Suppressor macrophage treated with lipopolysaccharide for 4 hours (primary cell): ENCODE measurements at regions not wholly inside any gene's neighbourhood (a gene's known extent, or its start where the extent isn't known, plus 50 kb on each side); places are given as distances from the start of the nearest gene placed in this dataset.

Experiments used
- DNase-seq: peaks from one replicate; pipeline ENCODE4 v3.0.0-alpha.2; 2020

DNA sequence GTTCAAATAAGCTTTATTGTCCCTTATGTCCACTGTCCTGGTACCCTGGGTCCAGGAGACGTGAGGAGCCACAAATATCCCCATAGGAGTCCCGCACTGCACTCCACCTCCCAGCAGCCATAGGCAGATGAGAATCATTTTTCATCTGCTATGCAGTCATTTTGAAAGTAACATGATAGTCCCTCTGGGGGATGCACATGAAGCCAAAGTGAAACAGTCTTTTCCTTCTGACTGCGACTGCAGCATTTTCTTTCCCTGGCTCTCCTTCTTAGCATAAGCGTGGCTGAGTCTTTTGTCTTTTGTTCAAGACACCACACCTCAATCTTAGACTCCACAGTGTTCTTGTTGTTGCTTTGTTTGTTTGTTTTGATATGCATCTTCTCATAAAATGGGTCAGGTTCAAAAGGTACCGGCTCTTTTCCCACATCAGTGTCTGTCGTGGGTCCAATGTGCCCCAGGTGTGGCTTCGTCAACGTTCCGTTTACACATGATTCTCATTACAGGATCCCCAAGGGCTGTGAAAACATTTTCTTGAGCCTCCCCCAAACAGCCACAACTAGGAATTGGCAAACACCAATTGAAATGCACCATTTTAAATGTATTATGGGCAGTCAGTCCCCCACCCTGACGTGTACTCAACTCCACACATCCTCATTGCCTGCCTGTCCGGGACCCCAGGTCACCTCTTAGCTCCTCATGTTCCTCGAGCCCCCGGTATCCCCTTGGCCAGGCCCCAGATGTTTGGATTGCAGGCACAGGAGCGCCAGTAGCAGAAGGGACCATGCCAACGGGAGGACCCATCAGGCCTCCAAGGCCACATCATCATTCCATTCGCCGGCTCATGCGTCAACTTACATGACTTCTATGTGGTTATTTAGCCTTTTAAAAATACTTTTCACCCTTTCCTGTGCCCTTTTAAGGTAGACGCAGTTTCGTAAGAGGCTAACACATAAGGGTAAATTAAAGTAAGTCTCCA, 237.8 kb upstream of the DAPK1 start:
- no peak for DNase-seq

DNA sequence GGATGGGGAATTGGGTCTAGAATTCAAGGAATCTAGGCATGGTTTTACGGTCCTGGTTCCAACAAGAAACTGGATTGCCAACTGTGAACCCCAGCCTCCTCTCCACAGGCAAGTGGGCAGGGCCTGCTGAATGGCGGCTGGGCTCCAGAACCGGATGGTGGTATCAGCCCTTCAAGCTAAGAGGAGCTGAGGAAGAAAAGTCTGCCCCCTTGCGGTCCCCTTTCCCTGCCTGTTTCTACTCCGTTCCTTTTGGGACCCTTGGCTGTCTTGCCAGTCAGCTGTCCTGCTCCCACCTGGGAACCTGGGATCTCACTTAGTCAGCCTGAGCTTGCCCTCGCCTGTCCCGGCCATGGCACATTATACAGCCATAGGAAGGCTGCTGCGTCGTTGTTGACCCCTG, 234.4 kb upstream of the DAPK1 start:
- no peak for DNase-seq

DNA sequence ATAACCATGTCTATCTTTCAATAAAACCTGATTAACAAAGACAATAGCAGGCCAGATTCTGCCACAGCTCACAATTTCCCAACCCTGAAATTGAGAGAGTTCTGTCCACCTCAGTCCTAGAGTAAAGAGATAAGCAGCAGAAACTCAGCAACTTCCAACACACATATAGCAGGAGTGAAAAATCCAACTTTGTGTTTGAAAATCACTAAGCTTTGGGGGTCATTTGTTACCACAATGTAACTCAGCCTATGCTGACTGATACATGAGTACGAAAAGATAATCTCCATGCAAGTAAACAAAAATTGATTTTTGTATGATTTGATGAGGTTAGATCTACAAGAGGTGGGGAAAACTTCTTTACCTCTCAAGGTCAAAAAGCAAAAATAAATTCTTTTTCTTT, 231.0 kb upstream of the DAPK1 start:
- DNase-seq = no peak

DNA sequence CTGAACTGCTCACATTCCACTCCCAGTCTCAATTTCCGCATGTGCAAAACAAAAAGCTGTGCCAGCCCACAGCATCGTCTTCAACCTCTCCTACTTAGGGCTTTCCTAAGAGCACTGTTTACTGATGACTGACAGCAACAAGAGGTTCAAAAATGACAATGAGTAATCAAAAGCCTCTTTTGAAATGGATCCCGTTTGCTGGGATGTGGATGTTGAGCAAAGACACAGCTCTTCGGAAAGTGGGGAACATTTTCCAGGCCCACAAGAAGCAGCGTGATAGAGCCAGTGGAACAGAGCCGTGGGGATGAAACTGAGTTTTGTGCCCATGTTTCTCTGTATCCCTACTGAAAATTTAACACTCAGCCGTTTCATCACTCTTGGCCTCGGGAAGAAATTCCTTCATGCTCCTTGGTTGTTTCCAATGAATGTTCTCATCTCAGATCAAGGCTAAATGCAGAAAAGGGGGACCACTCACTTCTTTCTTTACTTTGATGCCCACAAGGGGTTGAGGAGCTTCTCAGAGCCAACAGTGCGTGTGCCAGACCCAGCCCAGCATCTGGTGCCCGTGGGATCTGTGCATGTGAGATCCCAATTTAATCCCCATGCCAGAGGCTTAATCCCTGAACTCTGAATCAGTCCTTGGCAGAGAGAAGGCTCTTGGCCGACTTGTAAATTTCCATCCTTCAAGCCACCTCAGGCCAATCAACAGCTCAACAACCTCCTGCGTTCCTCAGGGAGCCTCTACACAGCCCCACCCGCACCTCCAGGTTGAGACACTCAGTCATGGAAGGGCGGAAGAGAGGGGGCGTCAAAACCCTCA, 230.2 kb upstream of the DAPK1 start:
- DNase-seq = no peak

DNA sequence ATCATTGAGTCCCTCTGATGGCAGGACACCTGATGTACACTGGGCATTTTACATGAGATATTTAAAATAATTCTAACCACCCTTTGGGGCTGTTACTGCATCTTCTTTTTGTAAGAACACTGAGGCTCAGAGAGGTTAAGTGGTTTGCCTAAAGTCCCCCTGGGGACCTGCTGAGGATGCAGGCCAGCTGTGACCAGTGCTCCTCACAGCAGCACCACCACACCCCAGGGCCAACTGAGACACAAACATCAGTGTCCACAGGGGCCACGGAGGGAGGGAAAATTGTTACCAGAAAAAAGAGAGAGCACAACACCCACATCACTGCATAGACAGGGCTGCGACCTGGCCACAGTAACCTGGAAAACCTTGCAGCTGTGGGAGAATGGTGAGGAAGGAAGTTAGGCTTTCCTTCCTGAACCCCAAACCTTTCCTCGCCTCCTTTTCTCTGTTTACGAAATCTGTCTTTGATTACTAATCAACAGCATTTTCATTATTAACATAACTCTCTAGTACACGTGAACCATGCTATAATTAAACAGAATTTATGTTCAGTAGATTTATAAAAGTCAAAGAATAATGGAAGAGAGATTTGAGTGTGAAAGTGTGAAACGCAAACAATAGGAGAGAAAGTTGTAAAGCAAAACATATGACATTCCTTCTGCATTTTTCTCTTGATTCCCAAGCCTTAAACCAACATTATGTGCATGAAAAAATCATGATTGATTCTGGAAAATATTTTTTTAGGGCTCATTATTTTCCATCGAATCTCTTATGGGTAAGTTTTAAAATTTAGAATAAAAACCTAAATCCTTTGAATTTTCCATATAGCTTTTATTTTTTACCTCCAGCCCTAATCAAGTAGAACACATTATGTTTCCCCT, 228.1 kb upstream of the DAPK1 start:
- no peak for DNase-seq

DNA sequence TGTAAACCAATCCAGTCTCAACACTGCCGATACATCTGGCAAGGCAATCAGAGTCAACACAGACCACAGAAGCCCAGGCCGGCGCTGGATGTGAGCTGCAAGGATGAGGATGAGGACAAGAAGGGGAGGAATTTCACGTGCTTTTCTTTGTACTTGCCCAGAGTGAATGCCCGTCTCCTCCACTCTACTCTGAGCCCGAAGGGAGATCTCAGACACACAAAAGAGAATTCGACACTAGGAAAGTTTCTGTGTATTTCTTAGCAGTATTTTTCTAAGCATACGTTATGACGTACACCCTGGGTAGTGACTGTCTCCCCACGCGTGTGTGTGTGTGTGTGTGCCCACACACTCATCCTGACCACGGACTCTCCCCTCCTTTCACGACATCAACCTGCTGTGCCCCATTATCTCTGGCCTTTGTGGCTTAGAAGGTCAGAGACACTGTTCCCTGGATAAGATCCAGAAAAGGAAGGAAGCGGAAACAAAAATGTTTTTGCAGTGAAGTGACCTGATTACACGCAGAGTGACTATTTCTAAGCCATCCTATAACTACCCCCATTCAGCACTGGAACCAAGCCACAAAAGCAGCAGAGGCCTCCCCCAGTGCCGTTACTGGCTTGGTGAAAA, 227.3 kb upstream of the DAPK1 start:
- DNase-seq = no peak

DNA sequence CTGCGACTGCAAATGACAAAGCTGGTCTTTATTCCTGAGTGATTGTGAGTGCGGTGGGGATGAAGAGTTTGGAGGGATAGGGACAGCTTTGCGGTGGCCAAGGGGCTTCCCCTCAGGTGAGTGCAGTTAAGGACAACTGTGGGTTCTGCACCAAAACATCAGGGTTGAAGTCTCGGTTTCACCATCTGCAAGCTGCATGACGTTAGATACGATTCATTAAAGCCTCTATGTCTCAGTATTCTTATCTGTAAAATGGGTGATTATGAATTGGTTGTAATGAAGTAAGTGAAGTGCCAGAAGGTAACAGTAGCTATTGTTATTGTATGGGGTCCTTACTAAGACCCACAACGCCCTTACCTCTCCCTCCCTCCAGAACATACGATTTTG, 226.8 kb upstream of the DAPK1 start:
- no peak for DNase-seq

DNA sequence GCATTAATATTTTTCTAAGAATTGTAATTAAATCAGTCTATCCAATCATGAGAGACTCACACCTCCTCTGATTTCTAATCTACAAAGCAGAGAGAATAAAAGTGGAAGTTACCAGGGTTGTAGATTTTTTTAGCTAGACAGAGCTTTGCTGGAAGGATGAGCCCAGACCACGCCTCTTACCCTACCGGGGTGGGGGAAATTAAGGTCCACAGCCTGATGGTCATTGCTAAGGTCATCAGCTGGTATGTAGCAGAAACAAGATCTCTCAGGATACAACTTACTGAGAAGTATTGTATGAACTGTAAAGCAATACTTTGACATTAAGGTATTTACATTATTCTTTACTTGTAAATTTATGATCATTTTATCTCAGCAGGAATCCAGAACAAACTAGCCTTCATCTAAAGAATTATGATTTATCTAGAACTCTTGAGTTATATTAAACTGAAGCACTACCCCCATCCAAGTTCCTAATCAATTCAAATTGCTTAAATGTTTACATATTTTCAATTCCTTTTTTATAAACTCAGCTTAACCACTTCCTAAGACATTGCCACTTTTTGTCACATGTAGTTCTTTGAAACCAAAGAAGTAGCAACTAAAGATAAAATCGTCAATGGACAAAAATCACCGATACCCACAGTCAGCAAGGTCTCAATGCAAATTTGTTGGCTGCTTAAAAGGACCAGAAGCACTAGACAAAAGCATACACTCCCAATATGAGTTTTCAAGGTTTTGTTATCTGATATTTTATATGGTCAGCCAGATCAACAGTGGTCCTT, 225.8 kb upstream of the DAPK1 start:
- no peak for DNase-seq

DNA sequence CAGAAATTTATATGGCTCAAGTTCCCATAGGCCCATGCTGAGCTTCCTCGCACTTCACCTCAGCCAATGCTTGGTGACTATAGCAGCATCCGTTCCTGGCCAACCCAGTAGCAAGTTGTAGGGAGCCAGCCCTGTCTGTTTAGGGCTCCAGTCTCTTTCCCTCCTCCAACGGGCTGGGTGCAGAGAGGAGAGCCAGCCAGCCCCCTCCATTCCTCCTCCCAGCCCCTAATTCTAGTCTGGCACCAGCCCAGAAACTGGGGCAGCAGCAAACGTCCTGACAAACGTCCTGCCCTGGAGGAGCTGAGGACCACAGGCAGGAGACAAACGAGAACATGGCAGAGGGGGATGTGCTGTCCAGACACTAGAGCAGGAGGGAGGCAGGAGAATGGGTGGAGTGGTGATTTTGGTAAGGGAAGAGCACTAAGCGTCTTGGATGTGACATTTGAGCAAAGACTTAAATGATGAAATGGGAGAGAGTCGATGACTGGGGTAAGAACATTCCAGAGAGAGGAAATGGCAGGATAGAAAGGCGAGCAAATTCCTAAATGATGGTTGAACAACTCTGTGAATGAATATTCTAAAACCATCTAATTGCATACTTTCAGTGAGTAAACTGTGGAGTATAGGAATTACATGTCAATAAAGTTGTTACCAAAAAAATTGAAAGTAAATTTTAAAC, 222.5 kb upstream of the DAPK1 start:
- no peak for DNase-seq

DNA sequence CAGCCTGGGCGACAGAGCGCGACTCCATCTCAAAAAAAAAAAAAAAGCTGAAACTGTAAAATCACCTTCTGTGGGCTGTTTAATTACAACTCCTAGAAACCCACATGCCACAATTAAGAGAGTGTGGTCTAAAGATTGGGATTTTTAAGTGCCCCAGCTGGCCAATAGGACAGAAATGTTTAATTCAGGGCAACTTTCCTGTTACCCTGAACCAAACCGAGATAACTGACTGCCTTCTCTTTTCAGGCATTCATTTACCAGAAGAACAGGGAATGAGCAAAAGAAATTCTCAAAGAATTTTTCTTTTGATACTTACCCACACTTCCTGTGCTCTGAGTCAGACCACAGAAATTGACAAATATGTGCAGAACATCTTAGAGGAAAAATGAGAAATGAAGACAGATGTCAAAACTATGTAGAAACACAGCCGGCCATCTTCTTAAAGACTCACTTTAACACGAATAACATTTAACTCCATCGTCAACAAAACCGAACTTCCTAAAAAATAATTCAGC, 221.3 kb upstream of the DAPK1 start:
- no peak for DNase-seq

DNA sequence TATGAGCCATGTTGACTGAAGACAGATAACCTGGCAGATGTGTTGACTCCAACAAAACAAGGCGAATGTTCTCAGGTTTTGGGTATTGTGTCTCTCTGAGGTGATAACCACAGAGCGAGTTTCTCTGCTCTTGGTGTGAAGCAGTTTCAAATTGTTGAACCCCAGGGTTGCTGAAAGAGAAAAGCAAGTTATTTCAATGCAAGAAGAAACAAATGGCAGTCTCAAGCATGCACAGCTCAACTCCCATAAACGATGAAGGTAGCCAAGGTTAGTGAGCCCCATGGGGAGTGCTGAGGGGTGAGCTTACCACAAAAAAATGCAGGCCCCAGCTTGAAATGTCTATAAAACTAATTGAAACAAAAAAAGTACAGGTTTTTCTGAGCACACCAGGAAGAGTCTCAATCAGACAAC, 220.8 kb upstream of the DAPK1 start:
- DNase-seq = no peak

DNA sequence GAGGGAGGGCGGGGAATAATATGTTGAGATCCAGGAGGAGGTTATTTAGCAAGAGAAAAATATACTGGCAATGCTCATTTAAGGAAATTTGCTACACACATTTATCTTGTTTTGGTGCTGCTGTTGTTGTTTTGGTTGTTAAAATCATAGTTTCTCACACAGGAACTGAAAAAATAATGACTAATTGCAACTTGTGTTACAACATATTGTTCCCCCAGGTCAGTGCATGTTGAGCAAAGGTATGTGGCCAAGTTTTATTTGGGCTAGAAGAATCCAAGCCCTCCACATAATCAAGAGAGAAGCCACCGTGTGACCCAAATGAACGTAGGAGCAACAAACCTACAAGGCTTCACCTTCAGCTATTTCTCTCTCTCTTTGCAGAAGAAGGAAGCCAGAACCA, 220.3 kb upstream of the DAPK1 start:
- DNase-seq = no peak

DNA sequence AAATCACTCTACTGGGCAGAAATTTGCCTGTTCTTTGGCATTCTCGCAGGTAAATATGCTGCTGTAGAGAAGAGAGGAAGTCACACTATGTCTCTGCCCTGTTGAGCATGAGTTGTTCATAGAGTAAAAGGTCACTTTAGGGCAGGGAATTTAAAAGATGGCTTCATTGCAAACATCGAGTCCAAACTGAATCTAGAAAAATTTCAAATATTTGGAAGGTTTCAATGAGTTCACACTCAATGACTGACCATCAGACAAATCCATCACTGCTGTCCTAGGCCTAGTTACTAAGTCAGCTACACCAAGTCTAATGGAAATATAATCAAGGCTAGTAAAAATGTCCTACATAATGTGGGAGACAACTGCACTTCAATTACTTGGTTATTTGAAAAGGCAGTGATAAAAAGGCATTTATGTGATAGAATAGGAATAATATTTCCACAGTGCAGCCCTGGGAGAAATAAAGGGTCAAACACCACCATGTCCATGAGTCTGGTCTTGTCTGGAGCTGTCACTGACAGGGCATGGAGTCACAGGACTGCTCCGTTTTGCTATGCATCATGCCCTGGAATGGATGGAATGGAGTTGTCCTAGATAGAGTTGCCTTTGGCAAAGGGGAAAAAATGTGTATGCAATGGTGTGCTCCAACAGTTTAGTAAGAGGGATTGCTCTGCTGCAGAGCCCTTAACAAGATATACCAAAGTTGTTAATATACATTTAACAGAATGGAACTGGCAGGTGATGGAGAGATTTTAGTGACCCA, 218.5 kb upstream of the DAPK1 start:
- DNase-seq = no peak

DNA sequence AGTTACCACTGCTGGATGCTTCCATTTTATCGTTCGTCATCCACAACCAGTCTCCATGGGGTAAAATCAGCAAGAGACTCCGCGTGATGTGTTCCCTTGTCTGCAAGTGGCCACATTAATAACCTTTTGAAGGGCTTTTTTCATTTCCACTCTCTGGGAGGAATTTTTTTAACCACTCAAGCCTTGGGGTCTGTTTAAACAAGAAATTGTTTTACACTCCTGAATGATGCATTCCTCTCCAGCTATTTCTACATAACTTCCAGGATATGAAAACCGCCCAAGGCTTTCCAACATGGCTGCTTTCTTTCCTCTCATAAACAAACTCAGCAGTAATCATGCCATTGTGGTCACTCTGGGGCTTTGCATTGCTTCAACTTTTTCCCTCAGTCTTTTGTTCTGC, 217.2 kb upstream of the DAPK1 start:
- DNase-seq = no peak

DNA sequence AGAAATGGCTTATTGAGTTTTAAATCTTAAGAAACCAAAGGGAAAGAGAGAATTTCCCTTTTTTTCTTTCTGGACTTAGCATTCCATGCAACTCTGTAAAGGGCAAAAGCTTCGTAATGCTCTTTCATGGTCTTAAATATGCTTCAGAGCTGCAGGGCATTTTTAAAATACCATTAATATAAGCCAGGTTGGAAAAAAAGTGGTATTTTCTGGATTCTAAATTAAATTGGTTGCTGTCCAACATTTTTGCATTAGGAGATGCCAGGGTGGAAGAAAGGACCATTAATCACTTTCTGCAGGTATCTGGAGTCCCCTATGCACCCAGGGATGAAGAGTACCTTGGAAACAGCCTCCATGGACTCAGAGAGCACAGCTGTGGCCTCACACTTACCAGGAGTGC, 215.1 kb upstream of the DAPK1 start:
- DNase-seq = no peak

DNA sequence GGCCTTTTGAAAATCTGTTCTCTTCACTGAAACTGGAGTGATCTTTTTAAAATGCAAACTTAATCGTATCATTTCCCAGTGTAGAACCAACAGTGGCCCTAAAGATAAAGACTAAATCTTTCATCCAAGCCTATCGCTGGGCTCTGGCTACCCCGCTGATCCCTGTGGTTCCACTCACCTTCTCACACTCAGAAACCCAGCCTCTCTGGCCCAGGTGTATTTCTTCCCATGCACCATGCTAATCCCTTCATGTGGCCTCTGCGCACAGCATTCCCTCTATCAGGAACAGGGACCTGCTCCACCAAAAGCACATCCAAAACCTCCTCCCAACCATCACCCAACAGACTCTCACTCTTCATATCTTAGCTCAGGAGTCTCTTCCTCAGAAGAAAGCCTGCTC, 214.1 kb upstream of the DAPK1 start:
- no peak for DNase-seq

DNA sequence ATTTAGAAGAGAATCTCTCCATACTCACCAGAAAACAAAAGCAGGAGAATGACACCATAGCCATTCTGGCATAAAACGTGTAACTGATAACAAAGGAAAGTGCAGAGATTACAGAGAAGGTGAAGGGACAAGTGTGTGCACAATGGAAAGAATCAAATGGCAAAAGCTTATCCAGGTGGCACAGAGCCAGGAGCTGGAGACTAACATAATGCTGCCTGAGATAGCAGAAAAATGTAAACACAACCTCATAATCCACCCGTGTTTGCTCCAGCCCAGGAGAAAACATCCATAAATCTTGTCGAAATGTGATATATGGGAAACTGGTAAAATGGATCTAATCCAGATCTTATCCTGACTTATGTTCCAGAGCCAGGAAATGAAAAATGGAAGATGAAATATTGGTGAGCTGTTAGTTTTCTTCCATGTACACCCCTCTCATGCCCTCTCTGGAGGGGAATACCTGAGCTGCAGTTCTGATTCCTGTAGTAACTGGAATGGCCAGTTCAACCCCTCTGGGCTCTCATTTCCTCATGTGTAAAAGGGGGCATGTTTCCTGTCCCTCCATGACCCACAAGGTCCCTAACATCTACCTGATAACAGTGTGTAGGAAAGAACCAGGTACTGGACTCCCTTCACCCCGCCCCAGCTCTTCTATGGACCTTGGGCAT, 212.3 kb upstream of the DAPK1 start:
- no peak for DNase-seq

DNA sequence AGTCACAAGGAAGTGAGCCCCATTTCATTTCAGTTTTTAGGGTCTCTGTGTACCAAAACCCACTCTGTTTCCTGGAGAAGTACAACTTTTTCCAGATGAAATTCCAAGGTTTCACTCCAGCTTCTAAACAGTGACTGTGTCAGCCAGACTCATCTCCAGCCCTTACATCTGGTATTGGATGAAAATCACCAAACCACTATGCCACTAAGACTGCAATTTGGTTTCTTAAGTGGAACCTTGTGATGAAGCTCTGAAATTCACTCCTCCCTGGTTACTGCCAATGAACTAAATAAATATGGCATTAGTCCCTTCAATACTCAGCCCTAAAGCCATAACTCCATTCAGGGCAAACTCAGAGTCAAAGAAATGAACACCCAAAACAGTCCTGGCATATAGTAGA, 211.2 kb upstream of the DAPK1 start:
- no peak for DNase-seq

DNA sequence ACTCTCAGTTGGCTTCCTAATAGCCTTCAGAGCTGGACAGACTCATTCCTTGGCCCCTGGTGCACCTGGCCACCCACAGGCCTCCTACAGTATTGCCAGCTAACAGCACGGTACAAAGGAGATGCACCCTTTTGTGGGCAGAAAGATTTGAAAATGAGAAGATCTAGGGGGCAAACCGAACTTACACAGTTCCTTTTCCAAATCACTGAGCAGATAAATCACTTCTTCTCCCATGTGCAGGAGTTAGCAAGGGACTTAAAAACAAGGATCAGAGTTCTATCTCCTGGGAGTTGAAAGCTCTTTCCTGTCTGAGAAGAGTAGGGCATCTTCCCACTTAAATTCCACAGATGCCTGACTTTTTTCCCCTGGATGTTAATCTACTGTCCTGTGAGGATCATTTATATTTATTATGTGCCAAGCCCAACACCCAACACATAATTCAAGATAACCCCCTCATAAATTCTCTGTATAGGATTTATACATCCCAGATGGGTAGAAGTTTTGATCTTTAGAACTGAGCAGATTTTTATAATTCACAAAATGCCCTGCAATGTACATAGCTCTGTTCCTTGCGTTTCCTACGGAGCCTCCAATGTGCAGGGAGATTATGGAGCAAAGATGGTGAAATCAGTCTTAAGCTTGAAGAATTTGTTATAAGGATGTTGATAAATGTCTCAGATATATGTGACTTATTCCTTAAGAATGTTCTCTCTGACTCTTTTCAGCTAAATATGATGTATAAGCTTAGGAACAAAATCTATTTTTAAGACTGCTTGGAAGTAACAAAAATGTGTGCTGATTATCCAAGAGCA, 207.2 kb upstream of the DAPK1 start:
- no peak for DNase-seq
